Kidney epithelial cell (primary cell): ENCODE measurements at regions not wholly inside any gene's neighbourhood (a gene's known extent, or its start where the extent isn't known, plus 50 kb on each side); places are given as distances from the start of the nearest gene placed in this dataset.

Experiments
- DNase-seq: peaks from one replicate; pipeline ENCODE4 v3.0.0-alpha.2; 2010; ENCODE audit warnings: low read depth
- H3K27me3 ChIP-seq: 2 replicates; pipeline ENCODE4 v1.6.0; 2011; ENCODE audit warnings: low read length; ENCODE audit not compliant: control insufficient read depth, insufficient read depth
- H3K36me3 ChIP-seq: 2 replicates; pipeline ENCODE4 v1.5.1; 2011; ENCODE audit warnings: low read length; ENCODE audit not compliant: control insufficient read depth, insufficient read depth
- H3K4me3 ChIP-seq: 2 replicates; pipeline ENCODE4 v1.5.1; 2011; ENCODE audit warnings: low read depth, mild to moderate bottlenecking, control low read depth, low read length
- TF ChIP-seq, protein P1 (sequence below): IDR thresholded peaks from 2 replicates; pipeline ENCODE4 v1.5.1; 2011; ENCODE audit warnings: mild to moderate bottlenecking, moderate library complexity, low read length, control low read depth, inconsistent platforms; ENCODE audit not compliant: insufficient read depth, poor library complexity, severe bottlenecking

DNA sequence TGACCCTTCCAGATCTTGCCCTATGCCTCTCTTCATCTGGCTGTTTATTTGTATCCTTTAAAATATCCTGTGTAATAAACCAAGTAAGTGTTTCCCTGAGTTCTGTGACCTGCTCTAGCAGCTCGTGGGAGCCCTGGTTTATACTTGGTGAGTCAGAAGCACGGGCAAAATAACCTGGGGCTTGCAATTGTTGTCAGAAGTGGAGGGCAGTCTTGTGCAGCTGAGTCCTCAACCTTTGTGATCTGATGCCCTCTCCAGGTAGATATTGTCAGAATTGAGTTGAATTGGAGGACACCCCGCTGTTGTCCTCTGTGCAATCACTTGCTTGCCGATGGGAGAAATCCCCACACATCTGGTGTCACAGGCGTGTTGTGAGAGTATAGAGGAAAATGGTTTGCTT lies 62.5 kb upstream of the PRICKLE1 start:
- DNase-seq: no peak
- TF ChIP-seq, protein P1, sequence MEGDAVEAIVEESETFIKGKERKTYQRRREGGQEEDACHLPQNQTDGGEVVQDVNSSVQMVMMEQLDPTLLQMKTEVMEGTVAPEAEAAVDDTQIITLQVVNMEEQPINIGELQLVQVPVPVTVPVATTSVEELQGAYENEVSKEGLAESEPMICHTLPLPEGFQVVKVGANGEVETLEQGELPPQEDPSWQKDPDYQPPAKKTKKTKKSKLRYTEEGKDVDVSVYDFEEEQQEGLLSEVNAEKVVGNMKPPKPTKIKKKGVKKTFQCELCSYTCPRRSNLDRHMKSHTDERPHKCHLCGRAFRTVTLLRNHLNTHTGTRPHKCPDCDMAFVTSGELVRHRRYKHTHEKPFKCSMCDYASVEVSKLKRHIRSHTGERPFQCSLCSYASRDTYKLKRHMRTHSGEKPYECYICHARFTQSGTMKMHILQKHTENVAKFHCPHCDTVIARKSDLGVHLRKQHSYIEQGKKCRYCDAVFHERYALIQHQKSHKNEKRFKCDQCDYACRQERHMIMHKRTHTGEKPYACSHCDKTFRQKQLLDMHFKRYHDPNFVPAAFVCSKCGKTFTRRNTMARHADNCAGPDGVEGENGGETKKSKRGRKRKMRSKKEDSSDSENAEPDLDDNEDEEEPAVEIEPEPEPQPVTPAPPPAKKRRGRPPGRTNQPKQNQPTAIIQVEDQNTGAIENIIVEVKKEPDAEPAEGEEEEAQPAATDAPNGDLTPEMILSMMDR: no peak
- Histone ChIP-seq H3K36me3 (no peaks in the 10 kb centered on the region), H3K4me3 (no peak overlapping the region), H3K27me3 (no peaks in the 10 kb centered on the region)

DNA sequence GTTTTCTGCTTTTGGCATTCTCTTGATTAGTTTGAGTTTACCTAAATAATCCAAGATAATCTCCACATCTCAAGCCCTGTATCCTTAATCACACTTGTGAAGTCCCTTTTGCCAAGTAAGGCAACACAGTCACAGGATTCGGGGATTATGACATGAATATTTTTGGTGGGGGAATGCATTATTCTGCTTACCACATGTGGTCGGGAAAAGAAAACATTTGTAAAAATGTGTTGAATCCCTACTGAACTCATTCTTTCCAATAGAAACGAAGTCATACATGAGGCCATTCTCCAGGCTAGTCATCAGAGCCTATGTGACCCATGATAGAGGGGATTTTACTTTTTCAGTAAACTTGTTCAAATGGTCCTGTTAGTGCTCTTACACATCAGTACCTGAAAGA lies 58.5 kb upstream of the PRICKLE1 start:
- Histone ChIP-seq H3K36me3 (no peaks in the 10 kb centered on the region), H3K27me3 (no peaks in the 10 kb centered on the region), H3K4me3 (no peak overlapping the region)
- DNase-seq: no peak
- TF ChIP-seq, protein P1: no peak

DNA sequence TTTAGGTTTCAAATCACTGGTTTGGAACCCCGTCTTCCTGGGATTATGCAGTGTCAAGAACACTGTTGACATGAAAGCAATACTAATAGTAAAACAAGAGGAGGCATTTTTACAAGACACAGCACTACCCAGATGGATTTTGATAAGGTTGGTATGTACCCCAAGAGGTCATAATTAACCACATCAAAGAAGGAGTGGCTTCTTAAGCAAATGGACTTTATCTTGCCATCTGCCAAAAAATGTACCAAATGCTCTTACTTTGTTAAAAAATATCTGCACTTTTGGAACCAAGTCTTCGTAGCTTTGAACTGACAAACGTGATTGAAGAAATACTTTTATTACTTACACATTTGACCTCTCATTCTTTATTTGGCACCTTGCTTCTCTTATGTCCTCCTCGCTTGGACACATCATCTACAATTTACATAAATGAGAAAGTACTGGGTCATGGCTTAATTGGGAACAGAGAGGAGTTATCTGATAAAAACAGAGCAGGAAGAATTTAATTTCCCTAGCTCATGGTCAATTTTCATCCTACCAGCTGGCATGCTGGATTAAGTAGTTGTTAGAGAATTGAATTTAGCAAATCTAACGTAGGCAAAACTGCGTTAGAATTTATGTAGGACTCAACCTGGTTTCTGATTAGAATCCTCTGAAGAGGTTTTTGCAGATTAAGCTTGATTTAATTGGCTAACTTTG lies 54.5 kb upstream of the PRICKLE1 start:
- Histone ChIP-seq H3K27me3 (no peaks in the 10 kb centered on the region), H3K4me3 (no peak overlapping the region), H3K36me3 (no peaks in the 10 kb centered on the region)
- DNase-seq: no peak
- TF ChIP-seq, protein P1: no peak

DNA sequence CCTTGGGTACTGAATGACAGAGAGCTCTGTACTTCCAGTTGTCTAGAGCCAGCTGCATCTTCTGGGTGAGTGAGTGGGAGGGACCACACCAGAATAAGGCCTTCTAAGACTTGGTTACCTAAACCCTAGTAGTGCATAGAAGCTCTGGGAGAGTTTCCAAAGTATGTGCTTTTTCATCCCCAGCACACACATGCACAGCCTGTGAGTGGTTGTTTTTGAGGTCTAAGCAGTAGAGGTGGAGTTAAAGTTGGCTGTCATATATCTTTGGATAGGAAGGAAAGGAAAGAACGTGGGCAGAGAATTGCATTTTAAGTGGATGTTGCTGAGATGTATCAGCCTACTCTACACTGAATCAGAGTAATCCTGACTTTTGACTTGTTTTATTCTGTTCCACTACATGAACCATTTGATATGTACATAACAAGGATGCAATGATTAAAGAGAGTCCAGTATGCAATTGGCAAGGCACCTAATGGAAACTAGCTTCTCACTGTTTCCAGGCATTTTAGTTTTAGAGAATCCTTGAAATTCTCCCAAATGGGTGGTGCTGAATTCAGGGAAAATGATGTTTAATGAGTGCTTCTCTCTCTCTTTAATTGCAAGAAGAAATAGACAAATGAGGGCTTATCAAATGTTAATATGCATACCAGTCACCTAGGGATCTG lies 51.8 kb upstream of the PRICKLE1 start:
- H3K4me3 ChIP-seq: no peak overlapping the region
- no peak for DNase-seq

DNA sequence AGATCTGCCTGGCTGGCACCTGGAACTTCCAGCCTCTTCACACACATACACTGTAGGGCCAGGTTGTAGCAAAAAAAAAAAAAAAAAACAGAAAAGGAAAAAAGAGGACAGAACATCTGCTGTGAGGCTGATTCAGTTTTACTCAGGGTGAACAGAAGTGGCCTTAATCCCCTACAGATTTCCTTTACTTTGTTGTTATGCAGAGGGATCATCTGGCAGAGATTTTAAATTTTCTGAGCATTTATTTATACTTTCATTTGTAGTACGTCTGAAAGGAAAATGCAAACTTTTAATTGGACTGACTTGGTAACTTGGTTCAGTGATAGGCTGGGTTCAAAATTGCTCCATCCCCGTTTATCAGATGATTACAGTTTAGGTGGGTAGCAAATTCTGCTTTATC lies 50.8 kb upstream of the PRICKLE1 start:
- TF ChIP-seq, protein P1: no peak
- H3K36me3 ChIP-seq: no peaks in the 10 kb centered on the region
- H3K27me3 ChIP-seq: no peaks in the 10 kb centered on the region
- no peak for DNase-seq
- H3K4me3 ChIP-seq: no peak overlapping the region

More for the DNA sequence above, 51.8 kb upstream of the PRICKLE1 start:
- Histone ChIP-seq H3K27me3 (no peaks in the 10 kb centered on the region), H3K36me3 (no peaks in the 10 kb centered on the region)
- TF ChIP-seq, protein P1: no peak
